Tibial artery (tissue), 4 donors: ENCODE measurements at regions not wholly inside any gene's neighbourhood (a gene's known extent, or its start where the extent isn't known, plus 50 kb on each side); places are given as distances from the start of the nearest gene placed in this dataset.

ENCODE experiments used
- DNase-seq, 2 donors: peaks; one replicate each; pipeline ENCODE4 v3.0.0-alpha.2; 2019
- H3K27ac ChIP-seq, 2 donors: fragments of 200-600 bp; sonication (generic) in 1 of 2; 1 replicate in 1 of 2; 2 replicates in 1 of 2; pipeline ENCODE4 v1.5.1; 2018 to 2019; ENCODE audit warnings: mild to moderate bottlenecking in 1 of 2
- H3K27me3 ChIP-seq, 2 donors: fragments of 200-600 bp; sonication (generic) in 1 of 2; one replicate each; pipeline versions ENCODE4 v1.5.1 to v1.6.0; 2016 to 2019
- H3K36me3 ChIP-seq, 3 donors: fragments of 200-600 bp; sonication (generic) in 2 of 3; one replicate each; pipeline ENCODE4 v1.5.1; 2016 to 2019; ENCODE audit warnings: mild to moderate bottlenecking in 2 of 3
- H3K4me1 ChIP-seq, 4 donors: fragments of 200-600 bp; sonication (generic) in 2 of 4; 1 replicate in 3 of 4; 2 replicates in 1 of 4; pipeline ENCODE4 v1.5.1; 2016 to 2019
- H3K4me3 ChIP-seq, 2 donors: fragments of 200-600 bp; sonication (generic) in 1 of 2; 1 replicate in 1 of 2; 2 replicates in 1 of 2; pipeline ENCODE4 v1.5.1; 2018 to 2019; ENCODE audit warnings: mild to moderate bottlenecking in 2 of 2
- H3K9me3 ChIP-seq, 3 donors: fragments of 200-600 bp; sonication (generic) in 1 of 3; one replicate each; pipeline ENCODE4 v1.5.1; 2016 to 2019
- intact Hi-C: fragments of 100-400 bp; cut with DNase I; formaldehyde crosslinking; loops from one replicate; pipeline ENCODE4 v1.15.0; 2023; ENCODE audit warnings: low total_unique reads
- TF ChIP-seq, protein P1 (sequence below), 2 experiments: fragments of 200-600 bp in 1 of 2; fragments of 450-650 bp in 1 of 2; IDR thresholded peaks; one replicate each; pipeline ENCODE4 v1.5.1; 2017 to 2019; ENCODE audit warnings: antibody characterized with exemption in 2 of 2, mild to moderate bottlenecking in 1 of 2, moderate library complexity in 1 of 2

DNA sequence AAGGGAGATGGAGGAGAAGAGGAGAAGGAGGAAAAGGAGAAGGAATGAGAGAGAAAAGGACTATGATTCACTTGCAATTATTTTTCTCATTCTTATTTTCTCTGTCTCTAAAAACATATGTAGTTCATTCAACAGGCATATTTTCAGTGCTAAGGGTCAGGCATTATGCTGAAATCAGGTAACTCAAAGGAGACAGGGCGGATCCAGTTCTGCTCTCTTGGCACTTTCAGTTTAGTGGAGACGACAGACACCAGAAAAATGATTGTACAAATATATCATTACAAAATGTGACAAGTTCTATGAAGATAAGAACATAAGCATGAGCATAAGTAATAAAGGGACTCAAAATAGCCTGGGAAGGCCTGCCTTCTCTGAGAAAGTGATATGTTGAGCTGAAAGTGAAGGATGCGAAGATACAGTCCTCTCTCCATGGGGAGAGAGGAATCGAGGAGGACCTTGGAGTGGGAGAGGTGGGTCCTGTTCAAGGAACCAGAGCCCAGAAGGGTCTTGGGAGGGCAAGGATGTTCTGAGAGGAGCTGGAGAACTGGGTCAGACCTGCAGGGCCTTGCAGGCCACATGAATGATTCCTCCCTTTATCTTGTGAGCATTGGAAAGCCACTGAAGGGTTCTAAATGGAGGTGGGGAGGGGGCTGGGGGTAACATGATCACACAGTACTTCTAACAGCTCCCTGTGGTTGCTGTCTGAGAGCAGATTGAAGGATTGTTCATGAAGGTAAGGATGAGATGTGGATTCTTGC lies 58.6 kb upstream of the TMEM17 start:
- H3K9me3 ChIP-seq: no peaks in the 10 kb centered on the region
- no peak overlapping the region for H3K4me3 ChIP-seq
- H3K36me3 ChIP-seq: no peaks in the 10 kb centered on the region
- H3K27ac ChIP-seq: no peak overlapping the region
- peaks cover 0 to 19% (median 5%) of the 10 kb centered on the region in 4 donors for H3K4me1 ChIP-seq
- intact Hi-C loops: no loop called here
- TF ChIP-seq, protein P1, sequence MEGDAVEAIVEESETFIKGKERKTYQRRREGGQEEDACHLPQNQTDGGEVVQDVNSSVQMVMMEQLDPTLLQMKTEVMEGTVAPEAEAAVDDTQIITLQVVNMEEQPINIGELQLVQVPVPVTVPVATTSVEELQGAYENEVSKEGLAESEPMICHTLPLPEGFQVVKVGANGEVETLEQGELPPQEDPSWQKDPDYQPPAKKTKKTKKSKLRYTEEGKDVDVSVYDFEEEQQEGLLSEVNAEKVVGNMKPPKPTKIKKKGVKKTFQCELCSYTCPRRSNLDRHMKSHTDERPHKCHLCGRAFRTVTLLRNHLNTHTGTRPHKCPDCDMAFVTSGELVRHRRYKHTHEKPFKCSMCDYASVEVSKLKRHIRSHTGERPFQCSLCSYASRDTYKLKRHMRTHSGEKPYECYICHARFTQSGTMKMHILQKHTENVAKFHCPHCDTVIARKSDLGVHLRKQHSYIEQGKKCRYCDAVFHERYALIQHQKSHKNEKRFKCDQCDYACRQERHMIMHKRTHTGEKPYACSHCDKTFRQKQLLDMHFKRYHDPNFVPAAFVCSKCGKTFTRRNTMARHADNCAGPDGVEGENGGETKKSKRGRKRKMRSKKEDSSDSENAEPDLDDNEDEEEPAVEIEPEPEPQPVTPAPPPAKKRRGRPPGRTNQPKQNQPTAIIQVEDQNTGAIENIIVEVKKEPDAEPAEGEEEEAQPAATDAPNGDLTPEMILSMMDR (IDR thresholded peaks at IDR 0.05): no peak
- no peak for DNase-seq
- no peaks in the 10 kb centered on the region for H3K27me3 ChIP-seq

DNA sequence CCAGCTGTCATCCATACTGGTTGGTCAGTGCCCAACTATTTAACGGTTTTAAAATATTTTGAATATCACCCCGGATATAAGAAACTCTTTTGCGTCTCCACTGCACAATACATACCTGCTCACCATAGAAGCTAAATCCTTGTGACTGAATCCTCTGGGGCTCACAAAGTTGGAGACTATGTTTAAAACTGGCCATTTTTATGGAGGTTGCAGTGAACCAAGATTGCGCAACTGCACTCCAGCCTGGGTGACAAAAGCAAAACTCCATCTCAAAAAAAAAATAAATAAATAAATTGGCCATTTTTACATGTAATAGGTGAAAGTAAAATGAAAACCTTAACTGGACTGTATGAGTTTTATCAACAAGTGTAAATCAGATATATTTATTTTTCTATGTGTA lies 55.6 kb upstream of the TMEM17 start:
- TF ChIP-seq, protein P1 (IDR thresholded peaks at IDR 0.05): no peak
- H3K9me3 ChIP-seq: no peaks in the 10 kb centered on the region
- no peaks in the 10 kb centered on the region for H3K27me3 ChIP-seq
- no peaks in the 10 kb centered on the region for H3K4me1 ChIP-seq
- no peak overlapping the region for H3K27ac ChIP-seq
- no peak for DNase-seq
- H3K36me3 ChIP-seq: no peaks in the 10 kb centered on the region
- intact Hi-C loops: no loop called here
- no peak overlapping the region for H3K4me3 ChIP-seq

DNA sequence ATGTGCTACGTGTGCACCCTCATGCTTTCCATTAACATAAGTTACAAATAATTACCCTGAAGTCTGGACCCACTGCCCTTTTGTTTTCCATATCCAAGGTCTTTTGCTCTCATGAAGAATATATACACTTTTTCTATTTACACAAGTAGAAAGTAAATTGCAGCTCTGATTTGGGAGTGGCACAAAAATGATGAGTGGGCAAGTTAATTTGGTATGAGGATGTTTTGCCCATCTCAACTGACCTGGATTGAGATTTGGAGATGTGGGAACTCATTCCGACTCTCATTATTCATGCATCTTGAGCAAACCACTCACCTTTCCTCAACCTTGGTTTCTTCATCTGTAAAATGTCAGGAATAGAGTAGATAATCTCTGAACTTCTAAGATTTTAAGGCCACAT lies 53.6 kb upstream of the TMEM17 start:
- Histone ChIP-seq H3K27ac (no peak overlapping the region), H3K36me3 (no peaks in the 10 kb centered on the region), H3K4me3 (no peak overlapping the region), H3K9me3 (no peaks in the 10 kb centered on the region), H3K27me3 (no peaks in the 10 kb centered on the region), H3K4me1 (no peaks in the 10 kb centered on the region)
- TF ChIP-seq, protein P1 (IDR thresholded peaks at IDR 0.05): no peak
- no peak for DNase-seq
- intact Hi-C loops: no loop called here

DNA sequence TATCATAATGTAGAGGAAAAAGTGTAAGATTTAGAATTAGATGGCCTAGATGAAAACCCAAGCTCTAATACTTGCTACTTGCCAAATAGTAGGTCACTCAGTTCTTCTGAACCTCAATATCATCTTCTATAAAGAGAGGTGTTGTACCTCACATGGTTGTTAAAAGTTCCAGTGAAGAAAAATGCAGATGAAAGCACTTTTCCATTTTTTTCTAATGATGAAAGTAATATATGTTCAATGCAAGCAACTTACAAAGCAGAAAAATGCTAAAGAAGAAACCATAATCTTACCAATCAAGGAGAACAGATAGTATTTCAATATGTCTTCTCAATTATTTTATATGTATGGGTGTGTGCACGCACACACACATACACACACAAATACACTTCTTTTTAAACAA lies 52.7 kb upstream of the TMEM17 start:
- no peak for DNase-seq
- Histone ChIP-seq H3K27me3 (no peaks in the 10 kb centered on the region), H3K4me1 (no peaks in the 10 kb centered on the region), H3K9me3 (no peaks in the 10 kb centered on the region), H3K36me3 (no peaks in the 10 kb centered on the region), H3K27ac (no peak overlapping the region), H3K4me3 (no peak overlapping the region)
- TF ChIP-seq, protein P1 (IDR thresholded peaks at IDR 0.05): no peak
- intact Hi-C loops: no loop called here

DNA sequence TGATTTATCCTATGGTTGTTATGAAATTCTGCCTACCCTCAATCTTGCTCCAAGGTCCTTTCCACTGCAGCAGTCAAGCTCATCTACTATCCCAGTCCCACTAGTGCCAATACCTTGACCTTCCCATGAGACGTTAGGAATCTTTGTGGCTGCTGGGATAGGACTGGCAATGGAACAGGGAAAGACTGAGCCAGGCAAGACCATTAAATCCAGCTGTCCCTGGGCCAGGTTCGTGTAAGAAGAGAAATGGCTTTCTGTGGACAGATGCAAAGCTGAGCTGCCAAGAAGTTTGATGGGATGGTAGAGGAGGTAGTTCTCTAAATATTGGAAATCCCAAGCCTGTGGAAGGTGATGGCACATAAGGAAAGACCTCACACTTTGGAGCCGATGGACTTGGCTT lies 50.1 kb upstream of the TMEM17 start:
- TF ChIP-seq, protein P1 (IDR thresholded peaks at IDR 0.05): no peak
- intact Hi-C loops: no loop called here

More for the DNA sequence above, 50.1 kb upstream of the TMEM17 start:
- DNase-seq: no peak
- Histone ChIP-seq H3K27me3 (no peaks in the 10 kb centered on the region), H3K9me3 (no peaks in the 10 kb centered on the region), H3K36me3 (no peaks in the 10 kb centered on the region), H3K4me1 (no peaks in the 10 kb centered on the region), H3K27ac (no peak overlapping the region), H3K4me3 (no peak overlapping the region)
